GM18907 (cell line): ENCODE measurements at regions not wholly inside any gene's neighbourhood (a gene's known extent, or its start where the extent isn't known, plus 50 kb on each side); places are given as distances from the start of the nearest gene placed in this dataset.

Source experiments
- ATAC-seq: cut with Tn5 transposase; IDR thresholded peaks from one replicate; pipeline ENCODE4 v1.9.1; 2021; ENCODE audit warnings: mild to moderate bottlenecking, moderate library complexity; ENCODE audit not compliant: unreplicated experiment

- no peak for ATAC-seq
These were observed 112.8 kb downstream of the LINC00237 start for GRCh38 chr20:20993372-20993771.

DNA sequence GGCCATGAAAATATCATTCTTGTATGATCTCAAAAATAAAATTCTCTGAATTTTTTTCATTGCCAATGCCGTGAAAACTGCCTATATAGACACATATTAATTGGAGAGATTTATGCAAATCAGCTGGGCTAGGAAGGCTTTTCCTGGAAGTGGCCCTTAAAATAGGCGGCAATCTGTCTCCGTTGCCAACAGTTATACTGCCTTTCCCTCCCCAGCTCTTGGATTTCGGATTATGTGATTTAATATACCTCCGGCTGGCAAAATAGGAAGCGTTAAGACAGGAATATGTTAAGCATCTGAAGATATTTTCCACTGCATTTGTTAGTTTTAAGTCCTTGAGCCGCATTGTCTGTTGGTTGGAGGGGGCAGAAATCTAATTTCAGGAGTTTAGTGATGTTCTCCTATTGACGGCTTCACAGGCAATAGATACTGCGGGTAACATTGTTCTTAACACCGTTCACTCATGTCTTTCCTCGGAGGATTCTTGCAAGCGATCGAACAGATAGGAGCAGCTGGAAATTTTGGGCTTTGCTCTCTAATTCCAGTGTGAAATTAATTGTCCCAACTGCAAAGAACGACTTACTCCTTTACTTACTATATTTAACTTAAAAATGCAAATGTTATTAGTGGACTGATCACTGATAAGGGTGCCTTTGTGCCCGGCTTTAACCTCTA is 113.3 kb downstream of the LINC00237 start:
- no peak for ATAC-seq

DNA sequence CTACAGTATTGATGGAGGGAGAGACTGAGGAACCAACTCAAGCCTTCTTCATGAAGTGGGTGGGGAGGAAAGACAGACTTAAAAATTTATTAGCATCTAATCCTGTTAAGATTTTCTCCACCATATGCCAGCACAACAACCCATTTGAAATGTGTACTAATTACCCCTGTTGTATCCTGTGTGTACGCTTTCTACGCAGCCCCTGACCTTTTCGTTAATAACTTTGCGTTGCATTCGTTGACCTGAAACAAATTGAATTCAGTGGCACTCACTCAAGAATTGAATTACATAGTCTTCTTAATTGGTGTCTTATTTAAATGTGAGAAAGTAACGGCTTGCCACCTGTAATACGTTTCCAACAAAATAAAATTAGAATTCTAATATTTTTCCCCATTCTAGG is 113.9 kb downstream of the LINC00237 start:
- ATAC-seq: no peak

GRCh38 chr20:20989081-20989480 is 117.1 kb downstream of the LINC00237 start:
- ATAC-seq: no peak

DNA sequence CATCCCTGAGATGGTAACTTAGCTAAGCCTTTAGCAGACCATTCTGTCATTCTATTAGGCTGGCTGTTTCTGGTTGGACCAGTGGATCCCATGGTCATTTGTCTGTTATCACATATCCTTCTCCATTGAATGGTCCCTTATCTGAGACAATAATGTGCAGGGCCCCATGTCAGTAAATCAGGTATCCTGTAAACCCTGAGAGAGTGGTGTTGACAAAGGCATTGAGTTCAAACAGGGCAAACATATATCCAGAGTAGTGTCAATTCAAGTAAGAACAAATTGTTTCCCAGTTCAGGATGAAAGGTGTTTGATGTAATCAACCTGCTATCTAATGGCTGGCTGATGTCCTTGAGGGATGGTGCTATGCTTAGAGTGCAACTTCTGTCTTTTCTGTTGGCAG is 126.2 kb downstream of the LINC00237 start:
- ATAC-seq: no peak

GRCh38 chr20:20977786-20978185 is 128.4 kb downstream of the LINC00237 start:
- ATAC-seq: no peak

DNA sequence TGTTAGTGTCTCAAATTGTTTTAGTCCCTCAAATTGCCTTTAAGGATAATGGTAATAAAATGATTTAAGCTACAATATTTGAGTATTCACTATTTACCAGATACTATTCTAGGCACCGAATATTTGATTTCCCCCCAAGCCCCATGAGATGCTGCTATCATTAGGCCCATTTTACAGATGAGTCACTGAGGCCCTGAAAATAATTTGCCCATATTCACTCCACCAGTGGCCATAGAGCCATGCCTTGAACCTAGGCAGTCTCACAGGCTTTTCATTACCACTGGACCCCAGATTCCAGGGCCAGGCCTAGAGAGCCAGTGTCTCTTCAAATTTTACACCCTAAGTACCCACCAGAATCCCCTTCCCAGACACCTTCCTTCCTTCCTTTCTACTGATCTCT is 133.7 kb downstream of the LINC00237 start:
- no peak for ATAC-seq

DNA sequence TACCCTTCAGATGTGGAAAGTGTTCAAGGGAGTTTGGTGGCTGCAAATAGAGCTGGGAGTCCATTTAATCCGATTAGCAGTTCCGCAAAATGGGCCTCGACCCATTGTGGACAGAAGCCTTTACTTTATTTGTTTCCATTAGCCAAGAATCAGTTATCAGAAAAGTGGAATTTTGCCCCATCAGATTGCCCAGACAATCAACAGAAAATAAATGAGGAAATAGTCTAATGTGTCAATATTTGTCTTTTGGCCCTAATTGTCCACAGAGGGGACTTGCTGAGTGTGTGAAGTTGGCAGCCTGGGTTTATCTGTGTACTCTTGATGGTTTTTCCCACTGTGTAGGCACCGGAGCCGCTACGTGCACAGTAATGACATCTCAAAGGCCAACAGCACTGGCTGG is 134.3 kb downstream of the LINC00237 start:
- ATAC-seq: no peak

DNA sequence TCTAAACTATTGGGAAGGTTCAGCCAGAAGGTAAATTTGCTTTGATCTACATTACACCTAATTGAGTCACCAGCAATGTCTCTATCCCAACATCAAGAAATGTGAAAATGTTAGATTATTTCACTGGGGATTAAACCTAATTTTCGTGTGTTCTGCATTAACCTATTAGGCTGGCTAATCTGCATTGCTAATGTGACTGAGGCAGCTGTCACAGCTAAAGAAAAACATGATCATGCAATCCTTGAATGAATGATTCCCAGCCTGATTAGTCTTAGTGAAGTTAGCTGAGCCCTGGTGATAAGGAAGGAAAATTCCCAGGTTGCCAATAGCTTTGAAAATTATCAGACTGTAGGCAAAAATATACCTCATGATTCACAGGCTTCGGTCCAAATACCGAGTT is 135.3 kb downstream of the LINC00237 start:
- no peak for ATAC-seq

DNA sequence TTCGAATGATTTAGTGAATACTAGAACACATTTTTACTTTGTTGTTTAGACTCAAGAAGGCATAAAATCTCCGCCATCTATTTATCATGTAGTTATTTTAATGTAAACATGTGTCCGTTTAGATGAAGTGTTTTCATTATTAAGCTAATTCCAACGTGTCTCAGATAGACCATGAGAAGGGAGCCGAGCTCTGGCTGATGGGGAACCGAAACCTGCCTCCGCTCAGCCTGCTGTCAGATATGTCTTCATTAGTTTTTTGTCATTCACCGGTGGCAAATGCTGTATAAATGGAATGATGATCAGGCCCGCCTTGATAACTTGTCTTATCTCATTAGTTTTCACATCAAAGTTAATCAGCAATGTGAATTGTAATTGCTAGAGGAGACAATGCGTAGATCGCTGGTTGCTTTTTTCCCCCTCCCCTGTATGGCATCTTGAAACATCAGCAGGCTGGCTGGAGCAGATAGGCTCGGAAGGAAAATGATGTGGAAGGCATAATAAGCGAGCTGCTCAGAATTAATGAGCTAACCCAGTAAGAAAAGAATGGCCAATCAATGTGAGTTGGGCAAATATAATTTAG is 136.4 kb downstream of the LINC00237 start:
- no peak for ATAC-seq

DNA sequence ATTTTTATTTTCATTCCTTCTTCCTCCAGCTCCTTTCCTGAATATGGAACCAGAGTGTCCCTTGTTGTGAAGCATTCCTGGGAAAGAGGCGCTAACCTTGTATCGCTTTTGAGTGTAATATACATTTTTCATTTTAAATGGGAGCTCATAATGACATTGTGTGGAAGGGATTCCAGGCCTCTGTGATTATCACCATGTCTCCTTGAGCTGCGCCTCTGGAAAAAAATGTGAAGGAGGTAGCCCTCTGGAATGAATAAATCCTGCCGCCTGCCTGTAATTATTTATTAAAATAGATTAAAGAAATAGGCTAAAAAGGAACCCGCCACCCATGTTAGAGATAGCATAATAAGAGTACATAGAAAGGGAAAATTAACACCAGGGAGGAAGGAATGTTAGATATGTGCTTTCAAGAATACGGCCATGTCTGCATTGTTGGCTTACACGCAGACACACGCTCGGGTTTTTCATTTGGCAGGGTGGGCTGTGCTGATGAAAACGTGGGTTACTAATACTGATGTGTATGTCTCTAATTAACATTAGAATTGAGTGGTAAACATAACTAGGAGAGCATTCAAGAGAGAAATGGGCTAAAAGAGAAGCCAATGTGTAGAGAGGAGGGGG is 138.5 kb downstream of the LINC00237 start:
- no peak for ATAC-seq

GRCh38 chr20:20966171-20966570 is 140.0 kb downstream of the LINC00237 start:
- ATAC-seq: no peak

DNA sequence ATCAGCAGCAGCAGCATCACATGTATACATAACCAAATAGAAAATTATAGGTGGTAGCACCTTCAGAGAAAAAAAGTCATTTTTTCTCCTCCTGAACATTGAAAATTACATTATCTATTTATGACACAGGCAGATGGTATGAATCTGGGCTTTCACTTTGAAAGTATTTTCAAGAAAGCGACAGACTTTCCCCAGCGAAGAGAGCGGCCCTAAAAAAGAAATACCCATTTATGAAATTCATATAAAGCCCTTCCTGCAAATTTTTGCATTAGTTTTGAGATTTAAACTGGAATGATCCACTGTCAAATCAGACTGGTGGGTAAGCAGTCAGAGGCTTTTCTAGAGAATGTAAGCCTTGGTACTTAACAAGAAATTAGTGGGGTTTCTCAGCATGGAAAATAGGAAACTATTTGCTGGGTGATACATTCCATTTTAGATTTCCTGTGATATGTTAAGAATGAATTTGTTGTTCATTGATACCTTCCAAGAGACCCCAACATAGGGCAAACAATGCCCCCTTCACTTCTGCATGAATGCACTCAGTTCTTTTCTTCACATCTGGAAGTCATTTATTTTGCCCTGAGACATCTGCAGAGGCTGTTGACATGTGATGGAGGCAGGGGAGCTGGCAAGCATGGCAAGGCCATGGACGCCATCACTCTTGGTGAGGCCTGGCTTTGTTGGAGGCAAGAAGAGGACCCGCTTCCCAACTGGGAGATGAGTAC is 147.0 kb downstream of the LINC00237 start:
- ATAC-seq: no peak

DNA sequence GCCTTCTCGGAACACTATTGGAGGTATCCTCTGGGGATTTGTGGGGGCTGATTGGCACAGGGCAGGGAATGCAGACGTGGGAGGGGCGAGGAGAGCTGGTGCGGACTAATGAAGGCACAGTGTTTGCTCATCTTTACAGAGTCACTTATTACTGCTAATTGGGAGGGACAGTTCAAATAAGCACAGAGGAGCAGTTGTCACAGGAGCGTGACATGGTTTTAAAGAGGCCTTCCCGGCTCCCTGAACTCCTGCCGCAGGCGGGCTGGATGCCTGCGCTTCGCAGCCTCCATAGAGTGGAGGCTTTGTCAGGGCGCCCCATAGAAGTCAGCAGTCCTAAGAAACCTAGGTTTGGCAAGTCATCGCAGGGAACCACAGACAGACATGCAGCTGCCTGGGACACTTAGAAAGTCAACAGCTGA is 149.6 kb downstream of the LINC00237 start:
- ATAC-seq: no peak

GRCh38 chr20:20955892-20956291 is 150.3 kb downstream of the LINC00237 start:
- no peak for ATAC-seq

DNA sequence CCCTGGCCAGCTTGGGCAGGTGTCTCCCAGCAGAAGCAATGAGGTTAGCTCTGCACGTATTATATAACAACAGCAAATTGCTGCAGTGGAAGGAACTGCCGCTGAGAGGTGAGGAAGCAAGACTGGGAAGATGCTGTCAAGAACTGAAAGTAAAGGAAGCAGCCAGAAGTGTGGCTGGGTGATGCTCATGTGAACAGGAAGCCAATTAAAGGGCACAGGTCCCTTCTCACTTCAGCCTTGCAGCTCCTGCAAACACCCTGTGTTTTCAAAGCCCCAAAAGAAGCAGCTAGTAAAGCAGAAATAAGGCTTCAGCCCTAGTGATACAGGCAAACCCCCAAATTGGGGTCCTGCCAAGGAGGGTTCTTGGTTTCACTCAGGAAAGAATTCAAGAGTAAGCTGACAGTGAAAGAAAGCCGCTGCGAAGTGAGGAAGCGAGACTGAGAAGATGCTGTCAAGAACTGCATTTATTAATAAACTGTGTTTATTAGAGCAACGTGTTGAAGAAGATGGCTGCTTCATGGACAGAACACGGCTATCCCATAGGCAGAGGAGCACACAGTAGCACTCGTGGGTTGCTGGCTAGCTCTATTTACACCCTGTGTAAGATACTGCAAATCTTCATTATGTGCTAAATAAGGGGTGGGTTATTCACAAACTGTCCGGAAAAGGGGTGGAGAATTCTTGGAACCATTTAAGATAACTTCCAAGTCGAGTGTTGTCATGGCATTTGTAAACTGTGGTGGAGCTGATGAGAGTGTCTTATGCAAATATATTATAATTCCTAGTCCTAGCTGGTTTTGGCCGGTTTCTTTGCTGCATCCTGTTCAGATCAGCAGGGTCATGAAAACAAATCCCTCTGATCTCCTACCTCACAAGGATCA is 152.2 kb downstream of the LINC00237 start:
- no peak for ATAC-seq

DNA sequence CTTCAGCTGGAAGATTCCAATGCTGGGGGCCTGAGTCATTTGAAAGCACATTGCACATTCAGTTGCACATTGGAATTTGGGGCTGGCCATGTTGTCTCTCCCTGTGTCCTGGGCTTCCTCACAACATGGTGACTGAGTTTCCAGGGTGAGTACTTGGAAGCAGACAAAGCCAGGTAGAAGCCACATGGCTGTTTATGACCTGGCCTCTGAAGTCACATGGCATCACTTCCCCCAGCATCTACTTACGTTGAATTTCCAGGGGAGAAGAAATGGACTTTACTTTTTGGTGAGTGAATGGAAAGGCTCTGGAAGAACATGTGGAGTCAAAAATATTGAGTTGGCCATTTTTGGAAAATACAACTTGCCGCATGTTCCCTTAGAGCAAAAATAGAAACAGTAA is 155.5 kb downstream of the LINC00237 start:
- no peak for ATAC-seq

GRCh38 chr20:20946122-20946759 is 159.9 kb downstream of the LINC00237 start:
- ATAC-seq: no peak

DNA sequence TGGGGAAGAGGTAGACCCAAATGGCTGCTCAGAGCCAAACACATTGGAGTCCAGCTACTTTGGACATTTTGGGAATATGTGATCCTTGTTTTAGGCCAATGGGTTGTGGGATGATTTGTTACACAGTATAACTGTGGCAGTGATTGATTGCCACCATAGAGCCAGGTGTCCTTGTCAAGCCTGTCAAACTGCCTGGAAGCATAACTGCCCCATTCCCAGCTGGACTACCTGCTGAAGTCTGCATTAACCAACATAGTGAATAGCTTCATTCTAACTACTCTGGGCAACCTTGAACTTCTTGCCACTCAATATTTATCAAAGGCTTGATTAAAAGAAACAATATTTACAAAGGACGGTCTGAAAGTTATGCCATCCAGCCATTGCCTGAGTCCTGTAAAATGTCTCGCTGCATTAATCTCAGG is 164.7 kb downstream of the LINC00237 start:
- no peak for ATAC-seq

GRCh38 chr20:20939006-20939405 is 167.2 kb downstream of the LINC00237 start:
- no peak for ATAC-seq
